Activated CD4-positive, alpha-beta T cell treated with anti-CD3 and anti-CD28 coated beads, Interleukin-2, Interleukin-4, amounts not matched to agents 100 ng/mL and 50 ng/mL, durations not matched to agents 16 hours and 8 hours (primary cell): ENCODE measurements at regions not wholly inside any gene's neighbourhood (a gene's known extent, or its start where the extent isn't known, plus 50 kb on each side); places are given as distances from the start of the nearest gene placed in this dataset.

ENCODE experiments used
- DNase-seq: peaks from one replicate; pipeline ENCODE4 v3.0.0-alpha.2; 2020; ENCODE audit warnings: low spot score

DNA sequence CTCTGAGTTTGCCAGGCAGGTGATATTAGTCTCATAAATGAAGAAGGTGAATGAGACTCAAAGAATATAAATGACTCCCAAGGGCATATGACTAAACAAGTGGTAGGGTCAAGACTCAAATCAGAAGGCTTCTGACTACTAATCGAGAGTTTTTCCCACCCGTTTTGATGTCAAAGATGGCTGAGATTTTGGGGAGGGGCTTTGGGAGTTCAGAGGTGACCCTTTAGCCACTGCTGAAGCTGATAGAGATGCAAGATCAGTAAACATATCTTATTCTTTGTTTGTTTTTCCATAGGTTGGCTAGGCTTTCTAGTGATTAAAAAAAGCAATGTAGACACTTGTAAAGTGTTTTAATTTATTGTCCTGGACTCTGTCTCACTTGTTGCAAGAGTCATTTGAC, 239.6 kb upstream of the PLEKHG7 start:
- no peak for DNase-seq

GRCh38 chr12:92462527-92462926, 240.3 kb upstream of the PLEKHG7 start:
- no peak for DNase-seq

- peak; percentile 19 for DNase-seq
Observed at GRCh38 chr12:92462049-92462448, 240.7 kb upstream of the PLEKHG7 start.

GRCh38 chr12:92459850-92460249, 242.9 kb upstream of the PLEKHG7 start:
- DNase-seq, result no peak

DNA sequence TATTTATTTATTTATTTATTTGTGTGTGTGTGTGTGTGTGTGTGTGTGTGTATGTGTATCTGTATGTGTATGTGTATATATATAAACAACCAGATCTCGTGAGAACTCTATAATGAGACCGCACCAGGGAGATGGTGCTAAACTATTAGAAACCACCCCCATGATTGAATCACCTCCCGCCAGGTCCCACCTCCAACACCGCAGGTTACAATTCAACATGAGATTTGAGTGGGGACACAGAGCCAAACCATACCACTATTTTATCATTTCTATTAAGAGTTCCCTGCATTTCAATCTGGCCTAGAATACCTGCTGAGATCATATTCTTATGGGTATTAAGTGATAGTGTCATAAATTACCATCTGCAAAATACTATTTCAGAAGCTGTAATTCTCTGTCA, 243.8 kb upstream of the PLEKHG7 start:
- no peak for DNase-seq

GRCh38 chr12:92457458-92458180, 245.2 kb upstream of the PLEKHG7 start:
- no peak for DNase-seq

DNA sequence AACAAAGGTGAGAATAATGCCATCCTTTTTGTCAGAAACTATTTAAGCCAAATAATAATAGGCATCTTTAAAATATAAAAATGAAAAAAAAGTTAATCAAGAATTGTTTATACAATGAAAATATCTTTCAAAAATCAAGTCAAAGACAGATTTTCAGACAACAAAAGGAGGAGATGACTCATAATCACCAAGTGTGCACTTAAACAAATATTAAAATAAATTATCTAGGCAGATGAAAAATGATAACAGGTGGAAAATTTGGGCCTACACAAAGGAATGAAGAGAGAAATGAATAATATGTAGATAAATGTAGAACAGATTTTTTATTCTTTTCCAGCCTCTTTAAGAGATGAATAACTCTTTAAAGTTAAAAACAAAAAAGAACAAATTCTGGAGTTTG, 250.0 kb upstream of the PLEKHG7 start:
- DNase-seq, result no peak

DNA sequence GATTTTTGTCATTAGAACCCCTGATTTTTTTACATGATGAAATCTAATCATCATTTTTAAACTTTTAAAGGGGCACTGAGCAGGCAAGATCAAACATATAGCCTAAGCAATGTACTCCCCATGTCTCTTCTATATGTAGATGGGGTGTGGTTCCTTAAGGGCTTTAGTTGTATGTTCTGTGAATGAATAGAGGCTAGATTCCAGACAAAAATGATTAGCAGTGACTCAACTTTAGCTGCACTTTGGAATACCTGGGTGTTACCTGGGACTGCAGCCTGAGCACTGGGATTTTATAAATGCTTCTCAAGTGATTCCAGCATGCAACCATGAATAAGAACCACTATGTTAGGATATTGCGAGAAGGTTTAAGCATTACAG, 256.7 kb upstream of the PLEKHG7 start:
- DNase-seq, result no peak

DNA sequence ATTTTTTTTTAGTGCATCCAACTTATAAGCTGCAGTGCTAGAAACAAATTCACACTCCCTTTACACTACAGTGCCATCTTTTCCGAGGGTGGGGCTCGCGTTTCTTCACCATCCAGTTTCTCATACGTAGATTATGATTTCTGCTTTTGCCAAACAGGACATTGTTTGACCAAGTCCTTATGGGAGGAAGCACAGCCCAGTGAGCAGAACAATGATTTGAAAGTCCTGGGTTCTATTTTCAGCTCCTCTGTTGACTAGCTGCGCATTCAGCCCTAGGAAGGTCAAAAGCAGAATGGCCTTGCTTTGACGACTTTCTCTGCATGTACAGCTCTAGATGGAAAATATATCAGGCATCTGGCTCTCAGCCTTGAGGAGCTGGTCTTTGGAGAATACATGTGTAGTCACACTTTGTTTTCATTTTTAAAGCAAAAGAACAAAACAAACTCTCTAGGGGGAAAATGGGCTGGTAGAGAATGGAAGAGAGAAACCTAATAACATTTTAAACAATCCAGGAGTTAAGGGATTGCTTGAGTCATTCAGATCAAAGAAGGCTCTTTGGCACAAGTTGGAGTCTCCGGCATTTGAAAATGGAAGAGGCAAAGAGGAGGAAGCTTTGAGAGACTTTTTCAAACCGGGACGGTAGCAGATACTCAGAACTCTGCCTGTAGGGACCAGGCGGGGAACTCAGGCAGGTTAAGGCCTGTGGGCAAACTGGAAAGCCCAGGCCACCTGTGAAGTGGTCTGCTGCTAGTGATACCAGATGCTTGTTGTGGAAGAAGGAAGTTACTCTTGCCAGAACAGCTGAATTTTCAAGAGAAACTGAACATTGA, 257.3 kb upstream of the PLEKHG7 start:
- DNase-seq, result no peak

DNA sequence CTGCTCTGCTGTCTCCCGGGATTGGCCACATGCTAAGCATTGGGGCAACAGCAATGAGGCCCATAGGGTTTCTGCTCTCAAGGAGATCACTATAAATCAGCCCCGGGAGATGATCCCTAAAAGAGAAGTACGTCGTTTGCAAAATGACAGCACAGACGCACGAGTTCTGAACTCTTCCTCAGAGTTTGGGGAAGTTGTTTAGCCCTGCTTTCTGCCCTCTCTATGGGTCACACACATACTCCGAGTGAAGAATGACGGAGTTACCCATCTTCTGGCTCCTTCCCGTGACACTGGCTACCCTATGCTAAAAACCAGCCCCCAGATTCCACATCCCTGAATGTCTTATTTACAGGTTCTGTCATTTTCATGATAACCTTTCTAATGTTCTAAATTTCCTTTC, 258.0 kb upstream of the PLEKHG7 start:
- DNase-seq, result no peak

DNA sequence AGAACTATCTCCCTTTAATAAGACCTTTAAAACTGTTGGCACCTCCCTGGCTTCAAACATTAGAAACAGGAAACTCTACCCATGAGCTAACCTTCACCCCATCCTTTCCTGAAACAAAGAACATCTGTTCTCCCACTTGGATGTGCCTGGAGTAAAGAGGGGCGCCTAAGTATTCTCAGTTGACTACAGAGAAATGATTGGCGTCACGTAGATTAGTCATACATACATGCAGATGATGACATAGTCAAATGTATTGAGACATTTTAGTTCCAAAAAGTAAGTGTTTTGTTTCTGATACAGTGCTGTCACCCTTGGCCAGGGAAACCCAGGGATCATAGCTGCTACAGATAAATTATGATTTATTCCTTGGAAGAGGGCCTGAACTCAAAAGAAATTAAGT, 260.0 kb upstream of the PLEKHG7 start:
- DNase-seq, result no peak

DNA sequence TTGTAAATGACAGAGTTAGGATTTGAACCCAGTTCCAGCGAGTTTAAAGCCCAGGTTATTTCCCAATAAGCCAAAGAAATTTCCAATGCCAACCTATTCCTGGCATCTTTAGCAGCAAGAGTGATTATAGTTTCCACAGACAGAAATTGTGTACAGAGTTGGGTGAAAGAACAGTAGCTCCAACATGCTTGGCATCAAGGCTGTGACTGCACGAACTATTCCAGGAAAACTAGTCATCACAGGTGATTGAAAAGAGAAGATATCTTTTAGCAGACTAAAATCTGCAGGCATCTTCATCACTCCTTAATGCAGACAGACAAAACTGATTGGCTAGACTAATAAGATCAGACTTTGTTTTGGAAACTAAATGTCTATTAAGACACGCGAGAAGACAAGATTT, 262.7 kb upstream of the PLEKHG7 start:
- DNase-seq, result no peak

GRCh38 chr12:92439420-92439805, 263.4 kb upstream of the PLEKHG7 start:
- DNase-seq, result no peak

GRCh38 chr12:92438641-92439419, 264.0 kb upstream of the PLEKHG7 start:
- DNase-seq, result no peak

DNA sequence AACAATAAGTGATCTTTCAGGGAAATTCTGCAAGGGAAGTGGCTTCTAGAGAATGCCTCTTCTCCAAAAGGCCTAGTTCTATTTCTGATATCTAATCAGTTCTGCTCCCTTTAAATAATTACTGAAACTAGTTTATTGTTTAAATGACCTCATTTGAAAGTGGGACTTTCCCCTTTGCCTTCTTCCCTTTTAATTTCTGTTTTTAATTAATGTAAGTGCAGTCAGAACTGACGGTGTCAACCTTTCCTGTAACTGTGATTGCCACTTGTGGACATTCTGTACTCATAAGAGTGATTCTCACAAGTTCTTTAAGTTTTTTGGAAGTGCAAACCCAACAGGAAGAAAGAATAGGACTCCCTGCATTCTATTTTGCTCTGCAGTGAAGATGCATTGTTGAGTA, 265.3 kb upstream of the PLEKHG7 start:
- no peak for DNase-seq

GRCh38 chr12:92436856-92437255, 265.9 kb upstream of the PLEKHG7 start:
- DNase-seq, result no peak

- DNase-seq, result no peak
Observed at GRCh38 chr12:92434607-92435025, 268.2 kb upstream of the PLEKHG7 start.

DNA sequence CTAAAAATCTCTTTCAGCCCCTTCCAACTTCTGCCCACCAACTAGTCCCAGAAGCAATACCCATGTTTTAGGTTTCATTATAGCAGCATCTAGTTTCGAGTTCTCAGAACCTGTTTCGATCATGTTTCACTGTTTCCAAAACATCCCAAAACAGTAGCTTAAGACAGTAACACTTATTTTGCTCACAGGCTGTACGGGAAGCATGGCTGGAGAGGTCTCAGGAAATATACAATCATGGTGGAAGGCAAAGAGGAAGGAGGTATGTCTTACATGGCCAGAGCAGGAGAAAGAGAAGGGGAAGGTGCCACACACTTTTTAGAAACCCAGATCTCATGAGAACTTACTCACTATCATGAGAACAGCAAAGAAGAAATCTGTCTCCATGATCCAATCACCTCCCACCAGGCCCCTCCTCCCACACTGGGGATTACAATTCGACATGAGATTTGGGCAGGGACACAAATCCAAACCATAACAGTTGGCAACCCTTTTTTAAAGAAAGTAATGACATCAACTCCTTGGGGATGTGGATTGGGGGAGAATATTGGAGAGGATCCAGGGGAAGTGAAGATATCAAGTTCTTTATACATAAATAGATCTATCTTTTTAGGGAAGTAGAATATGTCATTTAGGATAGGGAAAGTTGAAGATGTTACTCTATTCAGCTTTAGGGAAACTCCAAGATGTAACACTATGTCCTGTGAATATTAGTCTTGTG, 269.9 kb upstream of the PLEKHG7 start:
- DNase-seq, result no peak

DNA sequence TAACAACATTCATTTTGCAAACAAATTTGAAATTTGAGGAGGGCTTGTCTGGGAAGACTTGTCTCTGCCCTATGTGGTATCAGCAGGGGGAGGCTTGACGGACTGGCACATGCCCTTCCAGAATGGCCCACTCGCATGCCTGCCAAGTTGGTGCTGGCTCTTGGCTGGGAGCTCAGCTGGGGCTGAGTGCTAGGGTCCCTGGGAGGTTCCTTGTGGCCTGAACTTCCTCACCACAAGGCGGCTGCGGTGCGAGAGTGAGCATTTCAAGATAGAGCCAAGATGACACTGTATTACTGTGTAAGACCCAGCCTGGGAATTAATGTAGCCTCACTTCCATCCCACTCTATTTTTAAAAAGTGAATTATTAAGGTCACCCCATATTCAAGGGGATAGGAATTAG, 271.6 kb upstream of the PLEKHG7 start:
- DNase-seq, result no peak

DNA sequence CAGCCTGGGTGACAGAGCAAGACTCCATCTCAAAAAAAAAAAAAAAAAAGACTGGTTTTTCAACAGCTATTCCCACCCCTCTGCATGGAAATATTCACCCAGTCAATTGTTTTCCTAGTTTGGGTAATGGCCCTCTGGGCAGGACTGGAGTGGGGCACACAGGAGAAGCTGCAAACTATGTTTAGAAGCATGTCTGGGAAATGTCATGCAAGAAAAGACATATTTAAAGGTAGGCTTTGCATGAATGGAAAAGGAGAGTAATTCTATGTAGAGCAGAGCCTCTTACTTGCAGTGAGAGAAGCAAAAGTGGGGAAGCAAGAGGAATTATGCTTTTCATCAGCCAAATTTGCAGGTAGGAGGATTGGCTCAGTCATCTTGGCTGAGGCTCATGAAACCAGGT, 276.5 kb upstream of the PLEKHG7 start:
- DNase-seq, result no peak

GRCh38 chr12:92425165-92425564, 277.6 kb upstream of the PLEKHG7 start:
- DNase-seq, result no peak

DNA sequence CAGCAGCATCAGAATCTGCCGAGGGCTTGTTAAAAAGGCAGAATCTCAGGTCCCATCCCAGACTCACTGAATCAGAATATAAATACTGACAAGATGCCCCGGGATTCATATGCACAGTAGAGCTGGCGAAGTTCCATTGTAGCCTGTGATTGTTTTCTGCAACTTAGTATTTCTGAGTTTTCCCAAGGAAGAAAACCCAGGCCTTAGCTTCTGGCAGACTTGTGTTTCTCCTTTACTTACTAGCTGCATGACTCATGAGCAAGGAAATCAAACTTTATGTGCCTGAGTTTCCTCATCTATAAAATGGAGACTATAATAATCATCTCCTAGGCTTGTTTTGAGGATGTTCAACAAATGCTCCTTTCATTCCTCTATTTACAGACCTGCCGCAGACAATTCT, 278.5 kb upstream of the PLEKHG7 start:
- DNase-seq, result no peak
